Panc1 (cell line): ENCODE measurements at regions not wholly inside any gene's neighbourhood (a gene's known extent, or its start where the extent isn't known, plus 50 kb on each side); places are given as distances from the start of the nearest gene placed in this dataset.
"Not testable (repeated sequence)": the region's sequence is repeated elsewhere in the genome, so short reads cannot be mapped to it uniquely, and the experiment has no call there.

Experiments
- ATAC-seq: fragments of 200-7000 bp; cut with Tn5 transposase; 2 replicates; pipeline ENCODE4 v1.9.1; 2020; ENCODE audit warnings: mild to moderate bottlenecking, moderate library complexity
- BruUV-seq: library from RNA; stranded (reverse); fragments of 400-500 nt; replicated peaks from 2 replicates; lab custom pipeline; 2021; lab: Mats Ljungman, UMichigan
- CTCF ChIA-PET: fragments of 300-600 bp; sonication (Branson Sonifier 250); formaldehyde crosslinking; loops from one replicate; lab custom pipeline; 2022; ENCODE audit warnings: antibody characterized with exemption; lab: Charles Lee
- POLR2A ChIA-PET: fragments of 300-600 bp; sonication (Branson Sonifier 250); formaldehyde crosslinking; loops from one replicate; lab custom pipeline; 2022; ENCODE audit warnings: antibody characterized with exemption; lab: Charles Lee
- DNase-seq: peaks from one replicate; pipeline ENCODE4 v3.0.0-alpha.2; 2010; ENCODE audit warnings: low read depth, low spot score
- H3K27ac ChIP-seq: 2 replicates; pipeline ENCODE4 v1.5.1; 2011; ENCODE audit warnings: mild to moderate bottlenecking, low read length, inconsistent platforms
- H3K27me3 ChIP-seq: fragments of 200-500 bp; sonication (Bioruptor generic); 2 replicates; pipeline ENCODE4 v1.6.0; 2014; ENCODE audit warnings: low read length, inconsistent platforms; ENCODE audit not compliant: control insufficient read depth, insufficient read depth
- H3K36me3 ChIP-seq: fragments of 200-500 bp; sonication (Bioruptor generic); 2 replicates; pipeline ENCODE4 v1.5.1; 2014; ENCODE audit warnings: inconsistent platforms, mild to moderate bottlenecking, low read length, moderate library complexity; ENCODE audit not compliant: control insufficient read depth, insufficient read depth
- H3K4me1 ChIP-seq: 2 replicates; pipeline ENCODE4 v1.5.1; 2011; ENCODE audit warnings: inconsistent platforms, mild to moderate bottlenecking, low read length, moderate library complexity; ENCODE audit not compliant: control insufficient read depth, insufficient read depth
- H3K4me3 ChIP-seq, 2 experiments: 2 replicates each; pipeline ENCODE4 v1.5.1; 2011 to 2012; ENCODE audit warnings: low read depth in 2 of 2, low read length in 2 of 2, mild to moderate bottlenecking in 2 of 2, inconsistent platforms in 1 of 2, moderate library complexity in 1 of 2
- H3K9me3 ChIP-seq: fragments of 200-500 bp; sonication (Bioruptor generic); 2 replicates; pipeline ENCODE4 v1.5.1; 2014; ENCODE audit warnings: low read depth, mild to moderate bottlenecking, inconsistent platforms, low read length, moderate library complexity; ENCODE audit not compliant: control insufficient read depth, insufficient read depth
- POLR2AphosphoS5 ChIP-seq: IDR thresholded peaks from 2 replicates; pipeline ENCODE4 v1.6.1; 2012; ENCODE audit warnings: mild to moderate bottlenecking, low read depth, low read length, moderate library complexity
- SIN3A ChIP-seq: IDR thresholded peaks from 2 replicates; pipeline ENCODE4 v1.6.1; 2012; ENCODE audit warnings: low read depth, mild to moderate bottlenecking, low read length, moderate library complexity, borderline replicate concordance; ENCODE audit not compliant: insufficient read depth
- TCF7L2 ChIP-seq: IDR thresholded peaks from 2 replicates; pipeline ENCODE4 v1.6.1; 2011; ENCODE audit warnings: mild to moderate bottlenecking, low read depth, low read length, inconsistent platforms
- in situ Hi-C: cut with HindIII; loops from 2 replicates; pipeline ENCODE4 v1.10.0; 2016; ENCODE audit warnings: low sequenced_read_pairs, low pct_unique_long_range_greater_than_20kb
- intact Hi-C: fragments of 100-400 bp; cut with micrococcal nuclease; formaldehyde crosslinking; loops from one replicate; pipeline ENCODE4 v1.10.0; 2022; ENCODE audit not compliant: unreplicated experiment
- TF ChIP-seq, protein P1 (sequence below): fragments of 450-650 bp; IDR thresholded peaks from 2 replicates; pipeline ENCODE4 v1.5.1; 2017; ENCODE audit warnings: mild to moderate bottlenecking
- TF ChIP-seq, protein P2 (sequence below), 2 experiments: IDR thresholded peaks; 2 replicates each; pipeline ENCODE4 v1.6.1; 2011 to 2012; ENCODE audit warnings: low read depth in 2 of 2, control low read depth in 1 of 2, low read length in 1 of 2, mild to moderate bottlenecking in 1 of 2, moderate library complexity in 1 of 2; ENCODE audit not compliant: insufficient read depth in 1 of 2

DNA sequence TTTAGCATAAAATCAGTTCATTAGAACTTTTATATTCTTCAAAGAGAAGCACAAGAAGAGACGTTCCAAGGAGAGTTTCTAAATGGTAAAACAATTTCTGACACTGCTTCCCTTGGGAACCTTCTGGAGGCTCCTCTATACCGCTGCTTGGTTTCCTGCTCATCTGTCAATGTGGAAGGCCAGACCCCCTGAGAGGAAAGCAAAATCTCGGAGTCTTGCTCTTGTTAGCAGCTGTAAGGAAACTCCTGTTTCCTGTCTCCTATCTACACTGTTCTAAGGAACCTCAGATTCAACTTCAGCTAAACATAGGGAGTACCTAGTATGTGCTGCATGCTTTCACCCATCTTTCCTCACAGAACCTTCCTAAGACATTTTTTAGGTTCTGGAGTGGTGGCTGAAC is 322.2 kb downstream of the BMPER start:
- DNase-seq (no peak), ATAC-seq (no peak)
- BruUV-seq: no TSS peak

DNA sequence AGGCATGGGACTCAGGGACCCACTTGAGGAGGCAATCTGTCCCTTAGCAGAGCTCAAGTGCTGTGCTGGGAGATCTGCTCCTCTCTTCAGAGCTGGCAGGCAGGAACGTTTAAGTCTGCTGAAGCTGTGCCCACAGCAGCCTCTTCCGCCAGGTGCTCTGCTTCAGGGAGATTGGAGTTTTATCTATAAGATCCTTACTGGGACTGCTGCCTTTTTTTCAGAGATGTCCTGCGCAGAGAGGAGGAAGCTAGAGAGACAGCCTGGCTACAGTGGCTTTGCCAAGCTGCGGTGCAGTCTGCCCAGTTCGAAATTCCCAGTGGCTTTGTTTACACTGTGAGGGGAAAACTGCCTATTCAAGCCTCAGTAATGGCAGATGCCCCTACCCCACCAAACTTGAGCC is 329.8 kb downstream of the BMPER start:
- BruUV-seq, POLR2A ChIA-PET, ATAC-seq, DNase-seq, H3K4me1 ChIP-seq, H3K36me3 ChIP-seq, H3K27ac ChIP-seq, H3K9me3 ChIP-seq, H3K27me3 ChIP-seq, H3K4me3 ChIP-seq, intact Hi-C loops, in situ Hi-C loops: not testable (repeated sequence)
- CTCF ChIA-PET: interaction anchor here (0.7 kb wide), 1 partner anchor 51 kb away, joined by 3 read pairs; no protein-coding TSS in a partner anchor

More for the DNA sequence above, 322.2 kb downstream of the BMPER start:
- in situ Hi-C loops (no loop called here), intact Hi-C loops (no loop called here)
- Histone ChIP-seq H3K4me1 (no peaks in the 10 kb centered on the region), H3K27me3 (no peaks in the 10 kb centered on the region), H3K4me3 (no peak overlapping the region), H3K9me3 (no peaks in the 10 kb centered on the region), H3K27ac (no peak overlapping the region), H3K36me3 (no peaks in the 10 kb centered on the region)
- ChIA-PET POLR2A (no interaction called here), CTCF (no interaction called here)
- TF ChIP-seq POLR2AphosphoS5 (no peak), SIN3A (no peak), TCF7L2 (no peak)
- TF ChIP-seq, protein P1, sequence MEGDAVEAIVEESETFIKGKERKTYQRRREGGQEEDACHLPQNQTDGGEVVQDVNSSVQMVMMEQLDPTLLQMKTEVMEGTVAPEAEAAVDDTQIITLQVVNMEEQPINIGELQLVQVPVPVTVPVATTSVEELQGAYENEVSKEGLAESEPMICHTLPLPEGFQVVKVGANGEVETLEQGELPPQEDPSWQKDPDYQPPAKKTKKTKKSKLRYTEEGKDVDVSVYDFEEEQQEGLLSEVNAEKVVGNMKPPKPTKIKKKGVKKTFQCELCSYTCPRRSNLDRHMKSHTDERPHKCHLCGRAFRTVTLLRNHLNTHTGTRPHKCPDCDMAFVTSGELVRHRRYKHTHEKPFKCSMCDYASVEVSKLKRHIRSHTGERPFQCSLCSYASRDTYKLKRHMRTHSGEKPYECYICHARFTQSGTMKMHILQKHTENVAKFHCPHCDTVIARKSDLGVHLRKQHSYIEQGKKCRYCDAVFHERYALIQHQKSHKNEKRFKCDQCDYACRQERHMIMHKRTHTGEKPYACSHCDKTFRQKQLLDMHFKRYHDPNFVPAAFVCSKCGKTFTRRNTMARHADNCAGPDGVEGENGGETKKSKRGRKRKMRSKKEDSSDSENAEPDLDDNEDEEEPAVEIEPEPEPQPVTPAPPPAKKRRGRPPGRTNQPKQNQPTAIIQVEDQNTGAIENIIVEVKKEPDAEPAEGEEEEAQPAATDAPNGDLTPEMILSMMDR: no peak
- TF ChIP-seq, protein P2, sequence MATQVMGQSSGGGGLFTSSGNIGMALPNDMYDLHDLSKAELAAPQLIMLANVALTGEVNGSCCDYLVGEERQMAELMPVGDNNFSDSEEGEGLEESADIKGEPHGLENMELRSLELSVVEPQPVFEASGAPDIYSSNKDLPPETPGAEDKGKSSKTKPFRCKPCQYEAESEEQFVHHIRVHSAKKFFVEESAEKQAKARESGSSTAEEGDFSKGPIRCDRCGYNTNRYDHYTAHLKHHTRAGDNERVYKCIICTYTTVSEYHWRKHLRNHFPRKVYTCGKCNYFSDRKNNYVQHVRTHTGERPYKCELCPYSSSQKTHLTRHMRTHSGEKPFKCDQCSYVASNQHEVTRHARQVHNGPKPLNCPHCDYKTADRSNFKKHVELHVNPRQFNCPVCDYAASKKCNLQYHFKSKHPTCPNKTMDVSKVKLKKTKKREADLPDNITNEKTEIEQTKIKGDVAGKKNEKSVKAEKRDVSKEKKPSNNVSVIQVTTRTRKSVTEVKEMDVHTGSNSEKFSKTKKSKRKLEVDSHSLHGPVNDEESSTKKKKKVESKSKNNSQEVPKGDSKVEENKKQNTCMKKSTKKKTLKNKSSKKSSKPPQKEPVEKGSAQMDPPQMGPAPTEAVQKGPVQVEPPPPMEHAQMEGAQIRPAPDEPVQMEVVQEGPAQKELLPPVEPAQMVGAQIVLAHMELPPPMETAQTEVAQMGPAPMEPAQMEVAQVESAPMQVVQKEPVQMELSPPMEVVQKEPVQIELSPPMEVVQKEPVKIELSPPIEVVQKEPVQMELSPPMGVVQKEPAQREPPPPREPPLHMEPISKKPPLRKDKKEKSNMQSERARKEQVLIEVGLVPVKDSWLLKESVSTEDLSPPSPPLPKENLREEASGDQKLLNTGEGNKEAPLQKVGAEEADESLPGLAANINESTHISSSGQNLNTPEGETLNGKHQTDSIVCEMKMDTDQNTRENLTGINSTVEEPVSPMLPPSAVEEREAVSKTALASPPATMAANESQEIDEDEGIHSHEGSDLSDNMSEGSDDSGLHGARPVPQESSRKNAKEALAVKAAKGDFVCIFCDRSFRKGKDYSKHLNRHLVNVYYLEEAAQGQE (IDR thresholded peaks at IDR 0.05; ENCODE audit: insufficient read depth in 1 of 2, low read depth in 2 of 2, low read length in 1 of 2): no peak

DNA sequence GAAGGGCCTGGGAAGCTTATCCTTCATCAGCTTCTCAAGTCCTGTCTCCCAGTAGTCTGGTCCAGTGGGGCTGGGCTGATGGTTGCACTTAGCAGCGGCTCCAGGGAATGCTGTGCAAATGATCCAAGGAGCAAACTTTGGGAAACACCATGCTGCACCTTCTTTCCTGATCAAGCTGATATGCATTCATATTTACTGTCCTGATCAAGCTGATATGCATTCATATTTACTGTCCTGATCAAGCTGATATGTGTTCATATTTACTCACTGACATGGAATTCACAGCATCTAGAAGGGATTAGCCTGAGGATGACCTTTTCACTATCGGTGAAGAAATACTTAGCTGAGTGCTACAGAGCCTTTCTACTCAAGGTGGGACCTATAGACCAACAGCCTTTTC is 330.7 kb downstream of the BMPER start:
- no peaks in the 10 kb centered on the region for H3K36me3 ChIP-seq
- no peaks in the 10 kb centered on the region for H3K4me1 ChIP-seq
- H3K9me3 ChIP-seq: no peaks in the 10 kb centered on the region
- no TSS peak for BruUV-seq
- DNase-seq: no peak
- H3K4me3 ChIP-seq: no peak overlapping the region
- TF ChIP-seq SIN3A: no peak
- no peak for TF ChIP-seq POLR2AphosphoS5
- TF ChIP-seq TCF7L2: no peak
- TF ChIP-seq, protein P1: no peak
- TF ChIP-seq, protein P2 (IDR thresholded peaks at IDR 0.05; ENCODE audit: insufficient read depth in 1 of 2, low read depth in 2 of 2, low read length in 1 of 2): no peak
- H3K27me3 ChIP-seq: no peaks in the 10 kb centered on the region
- no peak overlapping the region for H3K27ac ChIP-seq
- ATAC-seq: no peak
- intact Hi-C loops (no loop called here), in situ Hi-C loops (no loop called here)
- CTCF ChIA-PET: no interaction called here
- POLR2A ChIA-PET: no interaction called here
